Neural progenitor cell (in vitro differentiated cells): ENCODE measurements at regions not wholly inside any gene's neighbourhood (a gene's known extent, or its start where the extent isn't known, plus 50 kb on each side); places are given as distances from the start of the nearest gene placed in this dataset.

Source experiments
- CTCF ChIP-seq: fragments of 200-600 bp; sonication (generic); IDR thresholded peaks from 2 replicates; pipeline ENCODE4 v1.5.1; 2017; ENCODE audit warnings: antibody characterized with exemption, mild to moderate bottlenecking
- EZH2 ChIP-seq: fragments of 200-600 bp; sonication (generic); IDR thresholded peaks from 2 replicates; pipeline ENCODE4 v1.6.1; 2017; ENCODE audit warnings: antibody characterized with exemption, mild to moderate bottlenecking, moderate library complexity
- EZH2phosphoT487 ChIP-seq: fragments of 200-600 bp; sonication (generic); IDR thresholded peaks from 2 replicates; pipeline ENCODE4 v1.6.1; 2017; ENCODE audit warnings: antibody characterized with exemption

GRCh38 chr6:3650959-3651697 is 100.4 kb downstream of the PXDC1 start:
- no peak for TF ChIP-seq CTCF
- TF ChIP-seq EZH2 = no peak
- TF ChIP-seq EZH2phosphoT487 = no peak
